ENCODE measurements at regions not wholly inside any gene's neighbourhood (a gene's known extent, or its start where the extent isn't known, plus 50 kb on each side); places are given as distances from the start of the nearest gene placed in this dataset.

- Mint-ChIP-seq H3K4me3 (no peak overlapping the region), H3K27ac (no peak overlapping the region), H3K27me3 (no peaks in the 10 kb centered on the region), H3K4me1 (no peaks in the 10 kb centered on the region), H3K36me3 (no peaks in the 10 kb centered on the region), H3K9me3 (peaks cover 0 to 5% (median 0%) of the 10 kb centered on the region in 7 donors)
- H3K9me3 ChIP-seq (ENCODE audit: control insufficient read depth in 2 of 2, low read length in 2 of 2): no peaks in the 10 kb centered on the region
- H3K27me3 ChIP-seq (ENCODE audit: control insufficient read depth, insufficient read depth, low read length): no peaks in the 10 kb centered on the region
- H3K36me3 ChIP-seq (ENCODE audit: control insufficient read depth, insufficient read depth, low read length): no peaks in the 10 kb centered on the region
- ATAC-seq (ENCODE audit: low read depth in 2 of 2): no peak
- no peaks in the 10 kb centered on the region for H3K4me1 ChIP-seq (ENCODE audit: control insufficient read depth, insufficient read depth, low read length, poor library complexity, severe bottlenecking)
- no peak for DNase-seq
- no peak overlapping the region for H3K4me3 ChIP-seq (ENCODE audit: low read depth, low read length)
- H3K27ac ChIP-seq (ENCODE audit: insufficient read depth, low read length, poor library complexity, severe bottlenecking): no peak overlapping the region
Measured at GRCh38 chr14:54108481-54109471, 152.2 kb upstream of the BMP4 start.

GRCh38 chr14:54109521-54110120 is 153.0 kb upstream of the BMP4 start:
- Histone ChIP-seq H3K36me3 (ENCODE audit: control insufficient read depth, insufficient read depth, low read length) (no peaks in the 10 kb centered on the region), H3K4me1 (ENCODE audit: control insufficient read depth, insufficient read depth, low read length, poor library complexity, severe bottlenecking) (no peaks in the 10 kb centered on the region), H3K9me3 (ENCODE audit: control insufficient read depth in 2 of 2, low read length in 2 of 2) (no peaks in the 10 kb centered on the region), H3K27me3 (ENCODE audit: control insufficient read depth, insufficient read depth, low read length) (no peaks in the 10 kb centered on the region), H3K27ac (ENCODE audit: insufficient read depth, low read length, poor library complexity, severe bottlenecking) (no peak overlapping the region), H3K4me3 (ENCODE audit: low read depth, low read length) (no peak overlapping the region)
- Mint-ChIP-seq H3K4me3 (no peak overlapping the region), H3K27ac (no peak overlapping the region), H3K9me3 (peaks cover 0 to 5% (median 0%) of the 10 kb centered on the region in 7 donors), H3K27me3 (no peaks in the 10 kb centered on the region), H3K36me3 (no peaks in the 10 kb centered on the region), H3K4me1 (no peaks in the 10 kb centered on the region)
- DNase-seq (no peak), ATAC-seq (ENCODE audit: low read depth in 2 of 2) (no peak)

DNA sequence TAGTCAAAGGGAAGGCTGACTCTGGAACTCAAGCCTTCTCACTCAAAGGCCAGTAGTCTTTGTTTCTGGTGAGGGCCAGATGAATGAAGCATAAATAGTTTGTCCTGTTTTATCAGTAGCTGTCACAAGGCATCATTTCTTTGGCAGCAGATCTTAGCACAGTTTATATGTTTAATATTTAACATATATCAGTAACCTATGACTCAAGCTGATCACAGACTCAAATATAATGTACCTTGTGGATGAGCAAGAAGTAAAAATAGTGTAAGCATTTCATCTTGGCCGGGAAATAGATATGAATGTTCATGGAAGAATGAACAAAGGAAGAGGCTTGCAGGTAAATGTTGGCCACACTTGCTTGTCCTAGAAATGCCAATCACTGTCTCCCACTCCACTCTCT is 158.3 kb upstream of the BMP4 start:
- H3K27ac ChIP-seq (ENCODE audit: insufficient read depth, low read length, poor library complexity, severe bottlenecking): no peak overlapping the region
- H3K27me3 ChIP-seq (ENCODE audit: control insufficient read depth, insufficient read depth, low read length): peaks cover 1% of the 10 kb centered on the region
- Mint-ChIP-seq H3K4me1 (no peaks in the 10 kb centered on the region), H3K27ac (no peak overlapping the region), H3K36me3 (no peaks in the 10 kb centered on the region), H3K9me3 (peaks cover 0 to 5% (median 0%) of the 10 kb centered on the region in 7 donors), H3K4me3 (no peak overlapping the region), H3K27me3 (peaks cover 4% of the 10 kb centered on the region)
- no peak for DNase-seq
- no peaks in the 10 kb centered on the region for H3K36me3 ChIP-seq (ENCODE audit: control insufficient read depth, insufficient read depth, low read length)
- no peak for ATAC-seq (ENCODE audit: low read depth in 2 of 2)
- H3K9me3 ChIP-seq (ENCODE audit: control insufficient read depth in 2 of 2, low read length in 2 of 2): no peaks in the 10 kb centered on the region
- no peak overlapping the region for H3K4me3 ChIP-seq (ENCODE audit: low read depth, low read length)
- H3K4me1 ChIP-seq (ENCODE audit: control insufficient read depth, insufficient read depth, low read length, poor library complexity, severe bottlenecking): no peaks in the 10 kb centered on the region

- H3K36me3 ChIP-seq (ENCODE audit: control insufficient read depth, insufficient read depth, low read length): no peaks in the 10 kb centered on the region
- ATAC-seq (ENCODE audit: low read depth in 2 of 2): no peak
- H3K9me3 ChIP-seq (ENCODE audit: control insufficient read depth in 2 of 2, low read length in 2 of 2): no peaks in the 10 kb centered on the region
- peaks cover 4% of the 10 kb centered on the region for H3K27me3 Mint-ChIP-seq
- no peaks in the 10 kb centered on the region for H3K36me3 Mint-ChIP-seq
- no peak overlapping the region for H3K4me3 Mint-ChIP-seq
- DNase-seq: no peak
- no peak overlapping the region for H3K4me3 ChIP-seq (ENCODE audit: low read depth, low read length)
- H3K27ac ChIP-seq (ENCODE audit: insufficient read depth, low read length, poor library complexity, severe bottlenecking): no peak overlapping the region
- peaks cover 1% of the 10 kb centered on the region for H3K27me3 ChIP-seq (ENCODE audit: control insufficient read depth, insufficient read depth, low read length)
- H3K4me1 Mint-ChIP-seq: no peaks in the 10 kb centered on the region
- H3K27ac Mint-ChIP-seq: no peak overlapping the region
- no peaks in the 10 kb centered on the region for H3K4me1 ChIP-seq (ENCODE audit: control insufficient read depth, insufficient read depth, low read length, poor library complexity, severe bottlenecking)
- peaks cover 0 to 5% (median 0%) of the 10 kb centered on the region in 7 donors for H3K9me3 Mint-ChIP-seq
Measured at GRCh38 chr14:54116198-54116885, 159.7 kb upstream of the BMP4 start.

DNA sequence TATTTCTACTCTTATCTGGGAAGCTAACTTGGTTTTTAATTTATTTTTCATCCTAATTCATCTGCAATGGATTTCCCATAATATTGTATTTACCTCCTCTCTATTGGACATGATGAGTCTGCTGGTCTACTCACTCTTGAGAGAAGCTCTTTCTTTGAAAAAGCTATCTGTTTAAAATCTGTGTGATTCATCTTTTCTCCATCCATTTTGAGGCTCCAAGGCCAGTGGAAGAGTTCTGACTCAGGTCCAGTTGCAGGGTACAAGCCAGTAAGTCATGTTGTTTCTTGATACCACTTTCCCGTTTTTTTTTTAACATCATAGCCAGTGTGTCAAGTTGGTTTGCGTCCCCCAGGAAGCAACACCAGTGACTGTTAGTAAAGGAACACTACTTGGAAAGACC is 160.3 kb upstream of the BMP4 start:
- Mint-ChIP-seq H3K4me3 (no peak overlapping the region), H3K27me3 (peaks cover 4% of the 10 kb centered on the region), H3K9me3 (peaks cover 0 to 5% (median 0%) of the 10 kb centered on the region in 7 donors), H3K36me3 (no peaks in the 10 kb centered on the region), H3K4me1 (no peaks in the 10 kb centered on the region), H3K27ac (no peak overlapping the region)
- no peak overlapping the region for H3K4me3 ChIP-seq (ENCODE audit: low read depth, low read length)
- no peak for DNase-seq
- H3K36me3 ChIP-seq (ENCODE audit: control insufficient read depth, insufficient read depth, low read length): no peaks in the 10 kb centered on the region
- no peaks in the 10 kb centered on the region for H3K9me3 ChIP-seq (ENCODE audit: control insufficient read depth in 2 of 2, low read length in 2 of 2)
- H3K27ac ChIP-seq (ENCODE audit: insufficient read depth, low read length, poor library complexity, severe bottlenecking): no peak overlapping the region
- no peaks in the 10 kb centered on the region for H3K4me1 ChIP-seq (ENCODE audit: control insufficient read depth, insufficient read depth, low read length, poor library complexity, severe bottlenecking)
- peaks cover 1% of the 10 kb centered on the region for H3K27me3 ChIP-seq (ENCODE audit: control insufficient read depth, insufficient read depth, low read length)
- ATAC-seq (ENCODE audit: low read depth in 2 of 2): no peak

DNA sequence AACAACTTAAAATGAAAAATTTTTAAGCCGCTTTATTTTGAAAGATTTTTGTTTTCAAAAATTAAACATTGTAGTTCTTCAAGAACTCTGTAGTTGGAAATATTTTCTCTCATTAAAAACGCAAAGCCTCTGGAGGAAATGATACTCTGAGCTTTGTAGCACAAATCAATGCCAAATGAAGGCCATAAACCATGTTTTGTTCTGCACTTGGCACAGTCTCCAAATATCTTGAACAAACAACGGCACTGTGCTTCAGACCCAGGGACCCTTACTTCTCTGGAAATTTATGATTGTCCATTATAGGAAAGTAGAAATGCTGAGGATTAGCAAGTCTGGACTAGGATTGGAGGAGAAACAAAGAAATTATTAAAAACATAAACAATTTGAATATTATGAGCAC is 160.8 kb upstream of the BMP4 start:
- Mint-ChIP-seq H3K9me3 (peaks cover 0 to 4% (median 0%) of the 10 kb centered on the region in 7 donors), H3K27me3 (peaks cover 4% of the 10 kb centered on the region), H3K4me3 (no peak overlapping the region), H3K27ac (no peak overlapping the region), H3K4me1 (no peaks in the 10 kb centered on the region), H3K36me3 (no peaks in the 10 kb centered on the region)
- DNase-seq (no peak), ATAC-seq (ENCODE audit: low read depth in 2 of 2) (no peak)
- Histone ChIP-seq H3K27ac (ENCODE audit: insufficient read depth, low read length, poor library complexity, severe bottlenecking) (no peak overlapping the region), H3K4me1 (ENCODE audit: control insufficient read depth, insufficient read depth, low read length, poor library complexity, severe bottlenecking) (no peaks in the 10 kb centered on the region), H3K27me3 (ENCODE audit: control insufficient read depth, insufficient read depth, low read length) (peaks cover 1% of the 10 kb centered on the region), H3K36me3 (ENCODE audit: control insufficient read depth, insufficient read depth, low read length) (no peaks in the 10 kb centered on the region), H3K9me3 (ENCODE audit: control insufficient read depth in 2 of 2, low read length in 2 of 2) (no peaks in the 10 kb centered on the region), H3K4me3 (ENCODE audit: low read depth, low read length) (no peak overlapping the region)

DNA sequence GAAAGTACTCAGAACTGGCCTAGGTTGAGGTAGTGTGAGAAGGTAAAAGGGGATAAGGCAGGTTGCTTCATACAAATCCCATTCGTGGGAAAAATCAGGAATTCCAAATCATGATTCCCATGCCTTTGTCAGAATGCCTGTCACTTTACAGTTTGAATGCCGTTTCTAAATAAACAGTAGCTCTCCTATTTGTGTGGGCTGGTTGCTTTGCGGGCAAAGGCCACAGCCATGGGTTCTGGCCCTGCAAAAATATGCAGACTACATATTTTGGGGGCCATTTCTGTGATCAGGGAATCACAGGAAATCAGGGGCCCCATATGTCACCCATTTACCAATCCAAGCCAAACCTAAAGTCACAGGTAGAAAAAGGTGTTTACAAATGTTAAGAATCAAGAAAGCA is 161.3 kb upstream of the BMP4 start:
- Histone ChIP-seq H3K27me3 (ENCODE audit: control insufficient read depth, insufficient read depth, low read length) (peaks cover 1% of the 10 kb centered on the region), H3K9me3 (ENCODE audit: control insufficient read depth in 2 of 2, low read length in 2 of 2) (no peaks in the 10 kb centered on the region), H3K36me3 (ENCODE audit: control insufficient read depth, insufficient read depth, low read length) (no peaks in the 10 kb centered on the region), H3K4me3 (ENCODE audit: low read depth, low read length) (no peak overlapping the region), H3K4me1 (ENCODE audit: control insufficient read depth, insufficient read depth, low read length, poor library complexity, severe bottlenecking) (no peaks in the 10 kb centered on the region), H3K27ac (ENCODE audit: insufficient read depth, low read length, poor library complexity, severe bottlenecking) (no peak overlapping the region)
- Mint-ChIP-seq H3K27me3 (peaks cover 4% of the 10 kb centered on the region), H3K27ac (no peak overlapping the region), H3K4me1 (no peaks in the 10 kb centered on the region), H3K9me3 (peaks cover 0 to 3% (median 0%) of the 10 kb centered on the region in 7 donors), H3K36me3 (no peaks in the 10 kb centered on the region), H3K4me3 (no peak overlapping the region)
- ATAC-seq (ENCODE audit: low read depth in 2 of 2) (no peak), DNase-seq (no peak)
